ENCODE measurements at regions not wholly inside any gene's neighbourhood (a gene's known extent, or its start where the extent isn't known, plus 50 kb on each side); places are given as distances from the start of the nearest gene placed in this dataset.

DNA sequence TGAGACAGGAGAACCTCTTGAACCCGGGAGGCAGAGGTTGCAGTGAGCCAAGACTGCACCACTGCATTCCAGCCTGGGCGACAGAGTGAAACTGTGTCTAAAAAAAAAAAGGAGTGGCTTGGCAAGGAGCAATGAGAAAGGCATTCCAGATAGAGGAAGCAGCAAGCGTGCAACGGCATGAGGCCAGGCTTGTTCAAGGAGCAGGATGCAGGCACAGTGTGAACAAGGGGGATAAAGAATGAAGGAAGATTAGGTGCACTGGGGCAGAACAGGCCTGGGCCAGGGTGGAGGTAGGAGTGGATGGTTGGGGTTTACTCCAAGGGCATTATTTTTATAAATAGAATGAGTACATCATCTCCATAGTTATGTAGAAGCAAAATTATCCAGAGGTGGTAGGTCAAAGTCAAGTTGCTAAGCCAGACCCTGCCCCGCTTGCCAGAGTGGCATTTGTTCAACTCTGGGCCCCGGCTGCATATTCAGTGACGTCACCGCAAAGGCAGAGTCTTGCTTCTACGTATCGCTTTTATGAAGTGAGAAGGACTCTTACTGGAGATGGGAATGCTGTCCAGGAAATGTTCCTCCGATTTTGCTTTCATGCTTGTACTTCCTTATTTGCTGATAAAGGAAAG is 100.2 kb downstream of the KATNIP start:
- no peak overlapping the region for H3K4me3 ChIP-seq (ENCODE audit: low read depth in 1 of 2, low read length in 2 of 2)
- H3K9me3 ChIP-seq (ENCODE audit: insufficient read depth, low read length, severe bottlenecking) = no peaks in the 10 kb centered on the region
- no peak for DNase-seq
- no peaks in the 10 kb centered on the region for H4K20me1 ChIP-seq (ENCODE audit: insufficient read depth, low read length)
- no peak overlapping the region for H2AFZ ChIP-seq (ENCODE audit: low read depth, low read length)
- H3K27ac ChIP-seq (ENCODE audit: low read length) = no peak overlapping the region
- no peak overlapping the region for H3K9ac ChIP-seq (ENCODE audit: low read depth, low read length)
- no peak overlapping the region for H3K4me2 ChIP-seq (ENCODE audit: insufficient read depth, low read length)
- no peaks in the 10 kb centered on the region for H3K27me3 ChIP-seq (ENCODE audit: insufficient read depth, low read length, poor library complexity)
- ATAC-seq (ENCODE audit: insufficient read depth, low read depth) = no peak
- TF ChIP-seq EZH2 (IDR thresholded peaks at IDR 0.05; ENCODE audit: borderline replicate concordance, low read depth, low read length, severe bottlenecking) = no peak
- TF ChIP-seq, protein P1, sequence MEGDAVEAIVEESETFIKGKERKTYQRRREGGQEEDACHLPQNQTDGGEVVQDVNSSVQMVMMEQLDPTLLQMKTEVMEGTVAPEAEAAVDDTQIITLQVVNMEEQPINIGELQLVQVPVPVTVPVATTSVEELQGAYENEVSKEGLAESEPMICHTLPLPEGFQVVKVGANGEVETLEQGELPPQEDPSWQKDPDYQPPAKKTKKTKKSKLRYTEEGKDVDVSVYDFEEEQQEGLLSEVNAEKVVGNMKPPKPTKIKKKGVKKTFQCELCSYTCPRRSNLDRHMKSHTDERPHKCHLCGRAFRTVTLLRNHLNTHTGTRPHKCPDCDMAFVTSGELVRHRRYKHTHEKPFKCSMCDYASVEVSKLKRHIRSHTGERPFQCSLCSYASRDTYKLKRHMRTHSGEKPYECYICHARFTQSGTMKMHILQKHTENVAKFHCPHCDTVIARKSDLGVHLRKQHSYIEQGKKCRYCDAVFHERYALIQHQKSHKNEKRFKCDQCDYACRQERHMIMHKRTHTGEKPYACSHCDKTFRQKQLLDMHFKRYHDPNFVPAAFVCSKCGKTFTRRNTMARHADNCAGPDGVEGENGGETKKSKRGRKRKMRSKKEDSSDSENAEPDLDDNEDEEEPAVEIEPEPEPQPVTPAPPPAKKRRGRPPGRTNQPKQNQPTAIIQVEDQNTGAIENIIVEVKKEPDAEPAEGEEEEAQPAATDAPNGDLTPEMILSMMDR (IDR thresholded peaks at IDR 0.05; ENCODE audit: borderline replicate concordance, extremely low read depth, low read length, poor library complexity, severe bottlenecking) = no peak
- no peaks in the 10 kb centered on the region for H3K79me2 ChIP-seq (ENCODE audit: insufficient read depth, low read length)
- no peaks in the 10 kb centered on the region for H3K4me1 ChIP-seq (ENCODE audit: insufficient read depth, low read length)
- H3K36me3 ChIP-seq (ENCODE audit: insufficient read depth, low read length) = peaks cover 2% of the 10 kb centered on the region; the same call in 1 of the 2 replicates

- no peaks in the 10 kb centered on the region for H3K79me2 ChIP-seq (ENCODE audit: insufficient read depth, low read length)
- DNase-seq (no peak), ATAC-seq (ENCODE audit: insufficient read depth, low read depth) (no peak)
- no peaks in the 10 kb centered on the region for H3K9me3 ChIP-seq (ENCODE audit: insufficient read depth, low read length, severe bottlenecking)
- no peak overlapping the region for H3K9ac ChIP-seq (ENCODE audit: low read depth, low read length)
- H3K4me3 ChIP-seq (ENCODE audit: low read depth in 1 of 2, low read length in 2 of 2) = no peak overlapping the region
- no peak overlapping the region for H2AFZ ChIP-seq (ENCODE audit: low read depth, low read length)
- no peaks in the 10 kb centered on the region for H3K27me3 ChIP-seq (ENCODE audit: insufficient read depth, low read length, poor library complexity)
- H3K27ac ChIP-seq (ENCODE audit: low read length) = no peak overlapping the region
- TF ChIP-seq EZH2 (IDR thresholded peaks at IDR 0.05; ENCODE audit: borderline replicate concordance, low read depth, low read length, severe bottlenecking) = no peak
- TF ChIP-seq, protein P1 (IDR thresholded peaks at IDR 0.05; ENCODE audit: borderline replicate concordance, extremely low read depth, low read length, poor library complexity, severe bottlenecking) = no peak
- H4K20me1 ChIP-seq (ENCODE audit: insufficient read depth, low read length) = no peaks in the 10 kb centered on the region
- no peaks in the 10 kb centered on the region for H3K4me1 ChIP-seq (ENCODE audit: insufficient read depth, low read length)
- no peaks in the 10 kb centered on the region for H3K36me3 ChIP-seq (ENCODE audit: insufficient read depth, low read length)
- H3K4me2 ChIP-seq (ENCODE audit: insufficient read depth, low read length) = no peak overlapping the region
These were observed 101.4 kb downstream of the KATNIP start for GRCh38 chr16:27651301-27651700.

GRCh38 chr16:27657811-27658210 is 107.9 kb downstream of the KATNIP start:
- Histone ChIP-seq H3K4me2 (ENCODE audit: insufficient read depth, low read length) (no peak overlapping the region), H3K9ac (ENCODE audit: low read depth, low read length) (no peak overlapping the region), H4K20me1 (ENCODE audit: insufficient read depth, low read length) (no peaks in the 10 kb centered on the region), H3K4me1 (ENCODE audit: insufficient read depth, low read length) (no peaks in the 10 kb centered on the region), H3K9me3 (ENCODE audit: insufficient read depth, low read length, severe bottlenecking) (no peaks in the 10 kb centered on the region), H3K27me3 (ENCODE audit: insufficient read depth, low read length, poor library complexity) (no peaks in the 10 kb centered on the region), H3K79me2 (ENCODE audit: insufficient read depth, low read length) (no peaks in the 10 kb centered on the region), H3K36me3 (ENCODE audit: insufficient read depth, low read length) (no peaks in the 10 kb centered on the region), H2AFZ (ENCODE audit: low read depth, low read length) (no peak overlapping the region), H3K4me3 (ENCODE audit: low read depth in 1 of 2, low read length in 2 of 2) (no peak overlapping the region), H3K27ac (ENCODE audit: low read length) (no peak overlapping the region)
- ATAC-seq (ENCODE audit: insufficient read depth, low read depth) (no peak), DNase-seq (no peak)
- no peak for TF ChIP-seq EZH2 (IDR thresholded peaks at IDR 0.05; ENCODE audit: borderline replicate concordance, low read depth, low read length, severe bottlenecking)
- TF ChIP-seq, protein P1 (IDR thresholded peaks at IDR 0.05; ENCODE audit: borderline replicate concordance, extremely low read depth, low read length, poor library complexity, severe bottlenecking) = no peak
